GM21360 (cell line): ENCODE measurements at regions not wholly inside any gene's neighbourhood (a gene's known extent, or its start where the extent isn't known, plus 50 kb on each side); places are given as distances from the start of the nearest gene placed in this dataset.

Experiments used
- ATAC-seq: cut with Tn5 transposase; IDR thresholded peaks from one replicate; pipeline ENCODE4 v1.9.1; 2021; ENCODE audit warnings: mild to moderate bottlenecking, moderate library complexity; ENCODE audit not compliant: unreplicated experiment

DNA sequence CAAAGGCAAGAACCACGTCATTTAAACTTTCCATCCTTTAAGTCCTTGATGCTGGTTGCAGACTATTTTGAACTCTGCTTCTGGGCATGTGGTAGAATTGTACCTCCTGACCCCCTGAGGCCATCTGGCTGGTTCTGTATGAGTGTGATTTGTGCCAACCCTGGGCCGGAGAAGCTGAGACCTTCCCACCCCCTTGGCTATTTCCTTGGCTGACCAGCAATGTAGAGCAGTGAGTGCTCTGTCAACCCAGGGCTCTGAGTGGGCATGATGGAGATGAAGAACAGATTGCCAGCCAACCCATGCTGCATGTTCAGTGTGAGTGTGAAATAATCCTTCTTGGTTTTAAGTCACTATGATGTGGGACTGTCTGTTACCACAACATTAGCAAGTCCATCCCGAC lies 82.1 kb upstream of the RASGRP1 start:
- ATAC-seq: no peak

DNA sequence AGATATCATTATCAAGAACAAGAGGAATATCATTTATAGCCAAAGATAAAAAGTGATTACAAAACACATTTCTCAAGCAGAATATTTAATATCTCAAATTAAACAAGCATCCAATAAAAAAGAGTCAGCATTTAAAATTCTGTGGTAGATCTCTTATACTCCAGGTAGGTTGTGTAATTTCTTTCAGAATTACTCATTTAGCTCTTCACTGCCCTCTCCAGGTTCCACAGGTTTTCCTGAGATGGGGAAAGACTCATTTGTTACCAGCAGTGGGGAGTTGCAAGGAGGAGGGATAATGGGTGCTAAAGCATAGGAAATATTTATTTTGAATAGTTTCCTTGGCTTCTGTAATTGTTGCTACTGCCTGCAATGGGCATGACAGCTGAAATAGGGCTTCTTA lies 83.1 kb upstream of the RASGRP1 start:
- no peak for ATAC-seq

DNA sequence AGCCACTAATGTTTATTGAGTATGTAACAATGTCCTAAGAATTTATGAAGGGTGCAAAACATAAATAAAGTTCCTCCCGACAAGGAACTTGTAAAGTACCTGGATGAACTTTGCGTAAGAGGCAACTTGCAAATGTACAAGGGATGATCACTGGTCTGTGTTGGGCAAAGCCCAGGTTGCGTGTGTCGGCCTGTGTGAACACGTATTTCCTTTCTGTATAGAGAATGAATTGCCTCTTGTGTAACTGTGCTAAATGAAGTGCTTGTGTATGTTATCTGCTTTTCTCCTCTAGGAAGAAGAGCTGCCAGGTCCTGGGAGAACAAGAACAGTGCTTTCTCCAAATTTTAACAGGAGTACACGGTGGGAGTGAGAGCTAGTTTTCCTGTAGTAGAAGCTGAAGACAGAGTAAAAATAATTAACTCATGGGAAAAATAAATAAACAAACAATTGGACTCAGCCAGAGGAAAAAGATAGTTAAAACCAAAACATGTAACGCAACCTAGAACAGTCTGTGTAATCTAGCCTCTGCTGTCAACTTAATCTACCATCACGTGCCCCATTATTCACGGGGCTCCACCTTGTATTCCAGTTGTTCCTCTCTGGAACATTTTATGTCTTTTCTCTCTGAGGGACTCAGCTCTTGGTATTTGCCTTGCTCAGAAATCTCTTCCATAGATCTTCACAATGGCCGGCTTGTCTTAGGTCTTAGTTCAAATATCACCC lies 83.7 kb upstream of the RASGRP1 start:
- ATAC-seq: no peak

DNA sequence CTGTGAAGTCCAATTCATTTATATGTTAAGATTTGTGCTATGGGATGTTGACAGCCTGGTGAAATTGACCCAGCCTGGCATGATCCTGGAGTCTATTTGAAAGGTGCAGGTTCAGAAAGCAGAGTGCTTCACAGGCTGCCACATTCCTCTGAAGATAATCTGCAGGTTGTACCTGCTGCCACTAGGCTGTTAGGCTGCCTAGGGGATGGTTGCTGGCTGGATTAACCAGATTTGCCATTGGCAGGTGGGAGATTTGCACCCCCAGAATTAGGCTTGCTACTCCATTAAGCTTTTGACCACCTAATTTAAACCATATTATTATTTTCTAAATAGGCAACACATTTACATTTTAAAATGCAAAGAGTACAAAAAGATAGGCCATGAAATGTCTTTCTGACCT lies 85.8 kb upstream of the RASGRP1 start:
- ATAC-seq: no peak

DNA sequence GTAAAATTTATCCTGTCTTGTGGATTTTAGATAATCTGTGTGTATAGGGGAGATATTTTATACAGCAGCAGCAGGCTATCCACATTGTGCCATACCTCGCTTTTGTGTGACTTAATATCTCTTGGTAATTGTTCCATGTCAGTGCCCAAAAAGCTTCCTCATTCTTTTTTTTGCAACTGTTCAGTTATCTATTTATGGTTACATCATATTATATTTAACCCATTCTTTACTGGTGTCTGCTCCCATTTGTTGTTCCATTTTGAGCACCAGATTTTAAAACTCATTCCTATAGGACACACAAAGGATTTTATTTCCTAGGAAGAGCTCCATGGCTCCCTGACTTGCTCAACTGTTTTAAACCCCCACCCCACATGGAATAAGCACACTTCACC lies 86.3 kb upstream of the RASGRP1 start:
- no peak for ATAC-seq

DNA sequence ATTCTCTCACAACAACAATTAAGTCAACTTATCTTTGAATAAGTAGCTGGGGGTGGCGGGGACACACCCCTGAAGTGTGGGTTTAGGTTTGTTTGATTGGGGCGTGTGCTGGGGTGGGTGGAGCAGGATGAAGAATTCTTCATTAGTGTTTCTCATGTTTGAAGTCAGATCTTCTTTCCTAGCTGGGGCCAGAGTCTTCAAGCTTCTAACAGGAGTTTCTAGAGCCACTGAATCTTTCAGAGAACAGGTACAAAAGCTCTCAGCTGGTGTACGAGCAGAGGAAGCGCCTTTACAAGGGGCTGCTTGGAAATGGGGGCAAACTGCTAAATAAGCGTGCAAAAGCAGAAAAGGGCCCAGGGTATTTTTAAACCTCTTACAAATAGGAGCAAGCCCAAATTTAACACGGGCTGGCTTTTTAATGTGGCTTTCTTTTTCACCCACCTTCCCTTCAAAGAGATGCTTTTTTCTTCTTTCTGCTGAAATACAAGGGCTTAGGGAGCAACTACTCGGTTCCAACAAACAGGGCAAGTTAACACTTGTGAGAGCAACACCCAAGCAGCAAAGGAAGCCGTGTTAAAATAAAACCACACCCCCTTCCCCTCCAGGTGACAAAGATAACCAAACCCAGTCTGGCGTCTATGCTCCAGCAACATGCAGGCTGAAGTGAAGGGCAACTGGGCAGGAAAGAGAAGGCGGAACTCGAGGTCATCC lies 86.9 kb upstream of the RASGRP1 start:
- no peak for ATAC-seq

DNA sequence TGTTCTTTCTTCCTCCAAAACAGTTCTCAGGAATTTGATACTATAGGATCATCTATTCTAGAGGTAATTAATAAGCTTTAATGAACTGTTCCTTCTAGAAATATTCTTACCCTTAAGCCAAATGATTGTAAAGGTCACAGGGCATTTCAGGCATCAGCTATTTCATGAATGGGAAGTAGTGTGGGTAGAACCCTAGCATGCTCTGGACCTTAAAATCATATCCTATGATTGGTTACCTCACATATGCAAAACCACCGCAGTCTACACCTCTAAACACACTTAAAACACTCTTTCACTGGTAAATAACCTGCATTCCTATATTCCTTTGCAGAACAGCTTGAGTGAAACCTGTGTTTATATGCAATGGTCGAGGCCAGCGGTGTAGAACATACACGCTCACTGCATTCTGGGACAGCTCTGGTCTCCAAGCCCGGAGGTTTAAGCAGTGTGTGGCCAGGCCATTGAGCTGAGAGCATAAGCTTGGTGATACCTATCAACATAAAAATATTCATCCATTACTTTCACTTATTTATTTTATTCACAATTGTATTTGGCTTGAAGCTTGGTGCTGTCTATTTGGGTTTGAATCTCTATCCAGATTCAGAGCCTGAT lies 87.7 kb upstream of the RASGRP1 start:
- no peak for ATAC-seq

DNA sequence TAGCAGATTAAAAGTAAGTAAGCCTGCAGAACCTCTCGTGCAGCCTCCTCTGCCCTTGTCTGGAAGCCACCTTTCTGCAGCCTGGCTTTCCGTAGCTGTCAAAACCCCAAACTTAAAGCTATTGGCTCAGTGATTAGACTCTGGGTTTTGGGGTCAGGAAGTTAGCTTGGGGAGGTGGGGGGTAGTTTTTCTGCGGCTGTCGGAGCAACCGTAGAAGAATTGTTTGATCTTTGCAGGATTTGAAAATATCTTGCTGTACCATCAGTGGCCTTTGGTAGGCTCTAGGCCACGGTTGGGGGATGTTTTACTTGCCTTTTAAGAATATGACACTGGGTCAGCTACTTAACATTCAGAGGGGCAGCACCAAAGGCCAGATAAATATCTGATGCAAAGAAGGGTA lies 88.4 kb upstream of the RASGRP1 start:
- ATAC-seq: no peak

DNA sequence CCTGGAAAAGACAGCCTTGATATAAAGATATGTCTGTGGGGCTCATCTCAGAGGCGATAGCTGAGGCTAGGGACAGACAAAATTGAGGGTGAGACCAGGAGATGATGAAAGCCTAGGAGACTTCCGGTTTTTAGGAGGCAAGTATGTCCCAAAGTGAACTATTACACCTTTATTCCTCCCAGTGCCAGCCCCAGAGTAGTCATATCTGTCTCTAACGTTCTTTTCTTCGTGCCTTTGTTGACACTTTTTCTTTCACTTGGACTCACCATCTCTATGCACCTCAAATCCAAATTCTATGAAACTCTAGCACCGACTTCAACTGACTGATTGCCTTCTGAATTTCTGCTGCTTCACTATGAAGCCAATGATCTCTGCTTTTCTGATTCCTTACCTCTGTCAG lies 93.8 kb upstream of the RASGRP1 start:
- no peak for ATAC-seq

DNA sequence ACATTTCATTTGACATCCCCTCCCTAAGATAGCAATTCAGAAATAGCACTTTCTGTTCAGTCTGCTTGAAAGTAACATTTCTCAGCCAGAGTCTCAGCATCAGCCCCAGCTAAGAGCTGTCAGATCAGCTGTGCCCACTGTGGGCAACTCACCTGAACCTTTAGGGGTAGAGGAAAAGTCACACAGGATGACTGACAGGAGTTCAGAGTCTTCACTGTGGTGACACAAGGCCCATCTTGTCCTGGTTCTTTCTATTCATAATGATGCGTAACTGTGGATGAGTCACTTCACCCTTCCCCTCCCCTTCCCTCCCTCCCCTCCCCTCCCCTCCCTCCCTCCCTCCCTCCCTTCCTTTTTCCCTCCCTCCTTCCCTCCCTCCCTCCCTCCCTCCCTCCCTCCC lies 96.1 kb upstream of the RASGRP1 start:
- ATAC-seq: no peak

DNA sequence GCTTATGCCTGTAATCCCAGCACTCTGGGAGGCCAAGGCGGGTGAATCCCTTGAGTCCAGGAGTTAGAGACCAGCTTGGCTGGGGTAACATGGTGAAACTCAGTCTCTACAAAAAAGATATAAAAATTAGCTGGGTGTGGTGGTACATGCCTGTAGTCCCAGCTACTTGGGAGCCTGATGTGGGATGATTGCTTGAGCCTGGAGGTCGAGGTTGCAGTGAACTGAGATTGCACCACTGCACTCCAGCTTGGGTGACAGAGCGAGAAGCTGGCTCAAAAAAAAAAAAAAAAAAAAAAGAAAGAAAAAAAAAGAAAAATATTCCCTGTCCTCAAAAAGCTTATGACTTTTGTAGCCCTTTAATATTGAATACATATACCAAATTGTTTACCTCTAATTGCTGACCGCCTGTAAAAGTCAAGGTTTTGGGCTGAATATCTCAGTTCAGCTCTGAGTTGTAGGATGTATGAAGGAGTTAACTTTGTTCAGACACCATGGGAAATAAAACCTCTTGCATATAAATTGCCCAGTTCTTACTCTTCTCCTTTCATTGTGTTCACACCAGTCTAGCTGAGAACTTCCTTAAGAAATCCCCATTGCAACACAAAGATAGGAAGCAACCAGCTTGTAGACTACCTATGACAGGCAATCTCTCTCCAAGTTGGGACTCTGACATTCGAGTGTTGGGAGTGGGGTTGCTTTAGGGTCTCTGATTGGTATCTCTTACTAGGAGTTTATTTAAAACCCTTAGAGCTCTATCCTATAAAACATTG lies 97.6 kb upstream of the RASGRP1 start:
- ATAC-seq: no peak

DNA sequence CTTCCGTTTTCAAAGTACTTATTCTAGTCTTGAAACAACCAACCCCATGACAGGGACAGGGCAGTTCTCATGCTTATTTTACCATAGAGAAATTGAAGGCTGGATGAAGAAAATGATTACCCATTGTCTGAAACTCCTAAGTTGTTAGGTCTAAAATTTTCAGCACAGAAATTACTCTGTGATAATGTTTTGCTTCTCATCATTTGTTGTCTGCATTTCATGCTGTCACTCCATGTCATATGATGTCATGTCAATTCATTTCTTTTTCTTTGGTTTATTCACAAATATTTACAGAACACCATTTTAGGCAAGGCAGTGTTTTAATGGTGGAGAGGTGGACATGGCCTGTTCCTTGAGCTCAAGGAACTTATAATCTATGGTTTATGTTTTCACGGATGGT lies 98.2 kb upstream of the RASGRP1 start:
- ATAC-seq: no peak

DNA sequence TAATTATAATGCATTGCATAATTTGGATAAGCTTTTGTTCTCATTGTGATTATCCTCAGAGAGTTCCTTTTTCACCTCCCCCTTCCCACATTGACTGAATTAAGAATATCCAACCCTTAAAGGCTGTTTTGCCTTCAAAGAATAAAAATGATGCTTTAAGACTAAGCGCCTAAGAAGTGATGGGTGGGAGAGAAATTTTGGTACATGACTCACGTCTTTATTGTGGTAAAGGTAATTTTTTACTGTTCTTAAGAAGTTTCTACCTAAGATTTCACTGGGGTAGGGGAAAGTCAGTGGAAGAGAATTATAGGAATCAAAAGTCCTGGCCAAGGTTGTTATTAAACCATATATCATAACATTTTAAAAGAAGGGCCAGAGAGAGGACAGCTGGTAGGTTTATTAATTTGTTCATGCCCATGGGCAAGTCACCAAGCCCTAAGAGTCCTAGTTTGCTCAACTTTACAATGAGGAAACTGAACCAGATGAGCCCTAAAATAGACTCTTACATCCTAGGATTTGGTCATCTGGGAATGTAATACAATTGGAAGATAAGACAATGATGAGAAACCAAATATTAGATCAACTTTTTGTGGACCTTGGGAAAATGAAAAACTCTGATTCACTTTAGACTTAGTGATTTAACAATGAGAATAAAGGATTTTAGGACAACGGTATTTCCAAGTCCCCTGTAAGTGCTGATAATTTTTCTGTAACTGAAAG lies 101.1 kb upstream of the RASGRP1 start:
- no peak for ATAC-seq

DNA sequence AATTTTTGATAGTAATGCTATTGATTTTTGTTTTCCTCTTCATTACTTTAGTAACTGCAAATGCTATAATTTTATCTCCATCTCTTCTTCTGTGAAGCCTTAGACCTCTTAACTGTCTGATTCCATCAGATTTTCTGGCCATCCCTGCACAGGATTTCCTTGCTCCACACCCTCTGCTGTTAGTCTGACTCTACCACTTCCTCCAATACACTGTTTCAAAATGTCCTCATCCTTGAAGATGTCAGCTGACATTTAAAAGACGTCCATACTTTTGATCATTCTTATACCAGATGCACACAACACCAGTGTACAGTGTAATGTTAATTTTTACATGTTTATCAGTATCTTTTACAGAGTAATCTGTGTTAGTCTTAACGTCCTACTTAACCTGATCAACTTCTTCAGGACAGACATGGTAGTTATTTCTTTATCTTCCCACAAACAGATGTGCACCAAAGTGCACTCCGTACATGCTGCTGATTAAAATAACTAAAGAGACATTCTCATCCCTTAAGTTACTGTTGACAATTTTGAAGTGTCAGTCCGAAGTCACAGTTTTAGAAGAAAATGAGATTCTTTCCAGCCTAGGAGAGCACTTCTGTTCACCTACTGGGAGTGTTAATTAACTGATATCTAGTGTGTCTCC lies 102.4 kb upstream of the RASGRP1 start:
- ATAC-seq: no peak

DNA sequence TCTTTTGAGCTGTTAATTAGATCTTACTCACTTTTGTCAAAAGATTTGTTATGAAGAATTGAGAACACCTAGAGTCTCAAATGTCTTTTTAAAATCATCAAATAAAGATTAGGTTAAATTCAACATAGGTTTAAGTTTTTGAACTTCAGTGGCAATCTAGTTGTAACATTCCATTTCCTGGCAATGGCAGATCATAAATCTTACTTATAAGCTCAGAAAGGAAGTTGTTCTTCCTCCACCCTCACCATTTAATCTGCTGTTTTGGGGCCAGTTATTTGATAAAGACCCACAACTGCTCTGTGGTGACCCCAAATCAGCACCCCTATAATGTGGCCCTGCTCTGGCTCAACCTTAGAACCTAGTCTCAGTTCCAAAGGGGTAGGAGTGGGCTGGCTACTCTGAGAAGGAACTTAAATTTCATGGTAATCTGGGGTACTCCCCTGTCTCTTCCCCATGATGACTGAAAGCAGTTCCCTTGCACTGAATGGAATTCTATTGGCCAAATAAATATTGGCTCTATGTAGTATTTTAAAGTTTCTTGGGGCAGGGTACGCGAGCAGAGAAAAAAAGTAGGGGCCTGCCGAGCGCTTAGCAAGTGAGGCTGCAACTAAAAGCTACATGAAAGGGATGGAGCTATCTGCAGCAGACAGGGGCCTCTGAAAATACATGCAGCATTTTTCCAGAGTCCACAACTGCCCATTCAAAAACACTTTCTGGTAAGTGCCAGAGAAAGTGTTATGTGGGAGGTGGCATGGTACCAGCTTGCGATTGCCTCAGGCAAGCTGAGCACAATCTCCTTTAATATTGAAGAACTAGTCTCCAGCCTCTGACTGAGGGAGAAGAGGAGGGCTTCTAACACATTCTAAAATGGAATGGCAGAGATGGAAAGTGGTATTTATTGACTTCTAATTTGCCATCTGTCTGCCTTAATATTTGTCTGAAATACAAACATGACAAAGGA lies 103.6 kb upstream of the RASGRP1 start:
- no peak for ATAC-seq

DNA sequence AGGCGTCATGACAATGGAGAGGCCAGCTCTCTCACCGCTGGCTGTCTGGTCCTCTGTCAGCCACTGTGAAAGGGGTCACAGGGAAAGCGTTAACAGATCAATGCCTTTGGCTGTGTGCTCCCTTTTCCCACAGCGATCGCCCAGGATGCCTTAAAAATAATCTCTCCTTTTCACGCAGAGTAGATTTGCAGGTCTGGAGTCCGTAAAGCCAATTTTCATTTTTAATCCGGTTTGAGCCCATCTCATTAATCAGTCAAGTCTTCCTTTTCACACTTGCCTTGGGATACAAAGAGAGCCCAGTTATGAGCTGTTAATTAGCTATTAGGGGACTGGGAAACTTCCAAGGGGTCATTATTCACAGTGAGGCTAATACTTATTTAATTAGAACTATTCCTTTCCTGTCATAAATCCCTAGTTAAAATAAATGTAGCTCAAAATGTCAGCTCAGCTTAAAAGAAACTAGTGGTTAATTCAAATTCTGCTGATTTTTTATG lies 104.3 kb upstream of the RASGRP1 start:
- ATAC-seq: no peak

DNA sequence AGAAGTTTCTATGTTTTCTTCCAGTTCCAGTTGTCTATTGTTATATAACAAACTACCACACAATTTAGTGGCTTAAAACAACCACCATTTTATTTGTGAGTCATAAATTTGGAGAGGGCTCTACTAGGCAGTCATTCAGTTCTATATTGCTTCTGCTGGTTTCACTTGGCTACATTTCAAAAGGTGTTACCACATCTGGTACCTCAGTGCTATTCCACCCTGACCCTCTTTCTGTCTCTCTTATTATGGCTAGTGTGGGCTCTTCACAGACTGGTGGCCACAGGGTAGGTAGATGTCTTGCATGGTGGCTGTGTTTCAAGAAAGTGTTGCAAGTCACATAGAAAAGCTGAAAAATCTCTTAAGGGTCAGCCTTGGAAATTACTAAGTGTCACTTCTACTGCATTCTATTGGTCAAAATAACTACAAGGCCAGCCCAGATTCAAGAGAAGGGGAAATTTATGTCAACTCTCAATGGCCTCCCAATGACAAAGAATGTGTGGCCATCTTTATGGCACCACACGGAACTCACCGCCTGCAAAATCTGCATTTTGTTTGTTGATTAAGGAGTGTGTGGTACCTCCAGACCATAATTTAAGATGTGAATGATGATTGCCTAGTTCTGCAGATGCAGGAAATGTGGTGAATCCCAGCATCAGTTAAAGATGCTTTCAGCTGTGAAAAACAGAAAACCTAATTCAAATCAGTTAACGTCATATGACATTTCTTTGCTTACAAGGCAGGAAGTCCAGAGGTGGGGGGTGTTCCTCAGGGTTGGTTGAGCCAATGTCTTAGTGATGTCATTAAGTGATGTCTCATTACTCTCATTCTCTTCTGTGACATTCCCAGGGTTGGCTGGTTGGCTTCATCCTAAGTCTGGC lies 105.8 kb upstream of the RASGRP1 start:
- peak; percentile 31 for ATAC-seq

DNA sequence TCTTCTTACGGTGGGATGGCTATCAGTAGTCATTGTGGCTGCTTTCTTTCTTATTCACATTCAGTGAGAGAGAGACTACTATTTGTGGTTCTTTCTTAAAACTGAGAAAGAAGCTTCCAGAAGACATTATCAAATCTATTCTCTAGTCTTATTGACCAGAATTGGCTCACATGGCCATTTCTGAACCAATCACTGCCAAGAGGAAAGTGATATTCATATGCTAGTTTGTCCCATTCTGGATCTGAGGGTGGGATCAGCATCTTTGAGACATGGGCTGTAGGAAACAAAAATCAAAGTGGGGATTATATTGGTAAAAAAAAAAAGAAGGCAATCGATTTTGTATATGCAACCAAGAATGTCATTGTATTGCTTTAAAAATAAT lies 106.4 kb upstream of the RASGRP1 start:
- ATAC-seq: no peak
